Globus pallidus (tissue), 1 donor: ENCODE measurements at regions not wholly inside any gene's neighbourhood (a gene's known extent, or its start where the extent isn't known, plus 50 kb on each side); places are given as distances from the start of the nearest gene placed in this dataset.

Experiments used
- DNase-seq: peaks from one replicate; pipeline ENCODE4 v3.0.0-alpha.2; 2015; ENCODE audit warnings: low spot score

- no peak for DNase-seq
Measured at GRCh38 chr7:70986297-70986696, 145.6 kb upstream of the GALNT17 start.

GRCh38 chr7:70994176-70994575 lies 137.8 kb upstream of the GALNT17 start:
- no peak for DNase-seq

GRCh38 chr7:70997261-70997660 lies 134.7 kb upstream of the GALNT17 start:
- no peak for DNase-seq

GRCh38 chr7:71005109-71005508 lies 126.8 kb upstream of the GALNT17 start:
- DNase-seq: no peak

GRCh38 chr7:71009636-71010035 lies 122.3 kb upstream of the GALNT17 start:
- no peak for DNase-seq

- no peak for DNase-seq
Measured at GRCh38 chr7:71015252-71015900, 116.6 kb upstream of the GALNT17 start.

DNA sequence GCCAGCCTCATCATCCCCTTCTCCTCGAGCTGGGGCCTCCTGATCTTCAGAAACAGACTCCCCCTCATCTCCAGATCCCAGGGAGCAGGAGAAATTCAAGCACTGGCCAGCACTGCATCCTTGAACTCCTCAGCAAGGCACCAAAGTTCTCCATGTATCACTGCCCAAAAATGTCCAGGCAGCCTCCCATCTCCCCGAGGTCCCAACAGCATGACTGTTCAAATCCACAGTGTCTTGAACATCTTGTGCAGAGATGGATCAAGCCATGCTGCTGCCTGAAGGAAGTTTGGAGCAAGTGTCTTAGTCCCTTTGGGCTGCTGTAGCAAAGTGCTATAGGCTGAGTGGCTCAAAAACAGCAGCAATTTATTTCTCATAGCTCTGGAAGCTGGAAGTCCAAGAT lies 115.5 kb upstream of the GALNT17 start:
- DNase-seq: no peak

GRCh38 chr7:71017602-71018001 lies 114.3 kb upstream of the GALNT17 start:
- no peak for DNase-seq

- no peak for DNase-seq
Measured at GRCh38 chr7:71019706-71020105, 112.2 kb upstream of the GALNT17 start.

DNA sequence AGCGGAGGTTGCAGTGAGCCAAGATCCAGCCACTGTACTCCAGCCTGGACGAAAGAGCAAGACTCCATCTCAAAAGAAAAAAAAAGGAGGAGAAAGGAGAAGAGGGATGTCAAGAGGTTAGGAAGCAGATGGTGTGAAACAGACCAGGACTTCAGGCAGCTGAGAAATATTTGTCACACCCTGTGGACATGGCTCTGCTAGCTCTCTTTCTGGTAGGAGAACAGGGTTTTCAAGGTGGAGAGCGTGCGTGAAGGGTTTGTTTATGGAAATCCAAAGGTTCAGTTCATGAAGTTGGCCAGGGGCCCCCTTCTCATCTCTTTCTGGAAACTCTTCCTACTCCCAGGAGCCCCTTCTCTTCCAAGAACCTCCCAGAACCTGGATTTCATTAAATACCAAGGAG lies 110.8 kb upstream of the GALNT17 start:
- no peak for DNase-seq

- no peak for DNase-seq
Measured at GRCh38 chr7:71026680-71027079, 105.3 kb upstream of the GALNT17 start.

DNA sequence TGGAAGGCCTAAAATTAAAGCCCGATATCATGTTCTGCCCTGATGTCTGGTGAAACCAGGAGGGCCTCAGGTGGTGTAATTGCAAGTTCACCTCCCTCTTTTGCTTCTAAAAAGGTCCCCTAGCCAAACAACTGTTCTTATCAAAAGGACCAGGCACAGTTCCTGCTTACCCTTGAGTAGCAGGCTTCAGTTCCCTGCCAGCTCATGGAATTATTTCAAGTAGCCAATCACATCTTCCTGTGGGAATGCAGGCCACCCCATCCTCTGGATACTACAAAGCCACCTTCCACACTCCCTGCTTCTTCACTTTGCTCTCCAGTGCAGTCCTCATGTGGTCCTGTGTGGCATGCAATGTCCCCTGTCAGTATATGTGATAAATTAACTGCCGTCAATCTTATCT lies 97.7 kb upstream of the GALNT17 start:
- no peak for DNase-seq

DNA sequence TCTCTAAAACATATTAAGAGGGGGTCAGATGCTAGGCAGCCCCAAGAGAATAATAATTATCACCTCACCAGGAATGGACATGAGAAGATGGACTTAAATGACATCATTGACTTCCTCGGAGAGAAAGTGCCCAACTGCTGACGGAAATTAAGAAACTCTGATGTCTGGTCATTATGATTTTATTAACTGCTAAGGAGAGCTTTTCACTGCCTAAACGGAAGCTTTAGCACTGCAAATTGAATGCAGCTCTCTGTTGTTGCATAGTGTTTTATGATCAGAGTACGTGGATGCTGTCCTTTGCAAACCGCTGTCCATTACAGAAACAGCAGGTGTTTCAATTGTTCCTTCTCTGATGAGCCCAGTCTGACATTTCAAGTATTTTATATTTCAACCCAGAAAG lies 89.4 kb upstream of the GALNT17 start:
- no peak for DNase-seq

DNA sequence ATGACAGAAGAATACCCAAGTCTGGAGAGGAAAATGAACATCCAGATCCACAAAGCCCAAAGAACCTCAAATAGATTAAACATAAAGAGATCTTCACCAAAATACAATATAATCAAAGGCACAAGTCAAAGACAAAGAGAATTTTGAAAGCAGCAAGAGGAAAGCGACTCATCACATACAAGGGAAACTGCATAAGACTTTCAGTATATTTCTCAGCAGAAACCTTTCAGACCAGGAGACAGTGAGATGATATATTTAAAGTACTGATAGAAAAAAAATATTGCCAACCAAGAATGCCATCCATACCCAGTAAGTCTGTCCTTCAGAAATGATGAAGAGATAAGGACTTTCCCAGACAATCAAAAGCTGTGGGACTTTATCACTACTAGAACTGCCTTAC lies 81.5 kb upstream of the GALNT17 start:
- no peak for DNase-seq

- DNase-seq: no peak
Measured at GRCh38 chr7:71055504-71055903, 76.4 kb upstream of the GALNT17 start.

DNA sequence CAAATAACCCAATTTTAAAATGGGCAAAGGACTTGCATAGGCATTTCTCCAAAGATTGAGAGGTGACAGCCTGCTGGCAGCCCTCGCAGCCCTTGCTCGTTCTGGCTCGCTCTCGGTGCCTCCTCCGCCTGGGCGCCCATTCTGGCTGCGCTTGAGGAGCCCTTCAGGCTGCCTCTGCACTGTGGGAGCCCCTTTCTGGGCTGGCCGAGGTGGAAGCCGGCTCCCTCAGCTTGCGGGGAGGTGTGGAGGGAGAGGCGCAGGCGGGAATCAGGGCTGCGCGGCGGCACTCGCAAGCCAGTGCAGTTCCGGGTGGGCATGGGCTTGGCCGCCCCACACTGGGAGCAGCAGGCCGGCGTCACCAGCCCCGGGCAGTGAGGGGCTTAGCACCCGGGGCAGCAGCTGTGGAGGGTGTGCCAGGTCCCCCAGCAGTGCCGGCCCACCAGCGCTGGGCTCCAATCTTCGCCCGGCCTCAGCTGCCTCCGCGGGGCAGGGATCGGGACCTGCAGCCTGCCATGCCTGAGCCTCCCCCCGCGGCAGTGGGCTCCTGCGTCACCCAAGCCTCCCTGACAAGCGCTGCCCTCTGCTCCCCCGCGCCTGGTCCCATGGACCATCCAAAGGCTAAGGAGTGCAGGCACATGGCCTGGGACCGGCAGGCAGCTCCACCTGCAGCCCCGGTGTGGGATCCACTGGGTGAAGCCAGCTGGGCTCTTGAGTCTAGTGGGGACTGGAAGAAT lies 54.0 kb upstream of the GALNT17 start:
- DNase-seq: no peak
